SK-N-SH treated with all-trans-retinoic acid at 6 μM for 48 hours (cell line): ENCODE measurements at regions not wholly inside any gene's neighbourhood (a gene's known extent, or its start where the extent isn't known, plus 50 kb on each side); places are given as distances from the start of the nearest gene placed in this dataset.

ENCODE experiments used
- CSDC2 ChIP-seq: fragments of 250-450 bp; sonication (Bioruptor Pico); IDR thresholded peaks from 2 replicates; pipeline ENCODE4 v1.5.0; 2020; ENCODE audit warnings: mild to moderate bottlenecking, moderate library complexity
- ISL1 ChIP-seq: fragments of 250-450 bp; sonication (Bioruptor Pico); IDR thresholded peaks from 2 replicates; pipeline ENCODE4 v2.1.2; 2022; ENCODE audit warnings: mild to moderate bottlenecking, moderate library complexity
- SNAI2 ChIP-seq: fragments of 250-450 bp; sonication (Bioruptor Pico); IDR thresholded peaks from 2 replicates; pipeline ENCODE4 v1.5.0; 2020; ENCODE audit warnings: mild to moderate bottlenecking, moderate library complexity
- ZFP3 ChIP-seq: fragments of 250-450 bp; sonication (Bioruptor Pico); IDR thresholded peaks from 2 replicates; pipeline ENCODE4 v1.5.0; 2020; ENCODE audit warnings: mild to moderate bottlenecking, moderate library complexity
- ZNF70 ChIP-seq: fragments of 450-650 bp; formaldehyde crosslinking; IDR thresholded peaks from 2 replicates; pipeline ENCODE4 v1.5.0; 2020; ENCODE audit warnings: mild to moderate bottlenecking, moderate library complexity
- TF ChIP-seq, protein P1 (sequence below): fragments of 250-450 bp; sonication (Bioruptor Pico); IDR thresholded peaks from 2 replicates; pipeline ENCODE4 v1.8.0; 2020; ENCODE audit warnings: mild to moderate bottlenecking, moderate library complexity, borderline replicate concordance
- TF ChIP-seq, protein P2 (sequence below): fragments of 250-450 bp; sonication (Bioruptor Pico); IDR thresholded peaks from 2 replicates; pipeline ENCODE4 v1.5.0; 2020; ENCODE audit warnings: mild to moderate bottlenecking, moderate library complexity
- TF ChIP-seq, protein P3 (sequence below): fragments of 250-450 bp; sonication (Bioruptor Pico); IDR thresholded peaks from 2 replicates; pipeline ENCODE4 v1.5.1; 2021; ENCODE audit warnings: mild to moderate bottlenecking, moderate library complexity

DNA sequence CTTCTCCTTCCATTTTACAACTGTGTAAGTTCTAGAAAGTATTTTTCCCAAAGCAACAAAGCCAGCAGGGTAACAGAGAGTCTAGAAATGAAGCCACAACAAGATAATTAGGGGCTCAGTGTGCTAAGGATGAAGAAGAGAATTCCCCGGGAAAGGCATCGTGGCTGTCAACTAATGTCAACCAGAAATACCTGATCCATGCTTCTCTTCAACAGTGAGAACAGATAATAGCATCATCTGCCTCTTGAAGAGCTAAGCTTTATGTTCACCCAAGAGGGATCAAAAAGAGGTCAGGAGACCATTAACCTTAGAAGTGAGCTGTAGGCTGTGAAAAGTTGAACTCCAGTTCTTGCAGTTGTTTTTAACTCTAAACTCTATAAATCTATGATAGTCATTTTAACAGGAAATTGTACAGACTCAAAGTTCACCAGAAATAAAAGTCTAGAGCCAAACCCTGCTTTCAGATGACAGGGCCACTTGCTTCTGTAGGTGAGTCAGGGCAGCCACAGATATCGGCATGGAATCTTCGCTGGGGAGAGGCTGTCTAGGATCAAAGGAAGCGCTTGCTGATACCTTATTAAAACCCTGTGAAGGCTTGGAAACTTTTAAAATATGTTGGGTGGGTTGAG lies 540.7 kb upstream of the ID2 start:
- TF ChIP-seq, protein P1, sequence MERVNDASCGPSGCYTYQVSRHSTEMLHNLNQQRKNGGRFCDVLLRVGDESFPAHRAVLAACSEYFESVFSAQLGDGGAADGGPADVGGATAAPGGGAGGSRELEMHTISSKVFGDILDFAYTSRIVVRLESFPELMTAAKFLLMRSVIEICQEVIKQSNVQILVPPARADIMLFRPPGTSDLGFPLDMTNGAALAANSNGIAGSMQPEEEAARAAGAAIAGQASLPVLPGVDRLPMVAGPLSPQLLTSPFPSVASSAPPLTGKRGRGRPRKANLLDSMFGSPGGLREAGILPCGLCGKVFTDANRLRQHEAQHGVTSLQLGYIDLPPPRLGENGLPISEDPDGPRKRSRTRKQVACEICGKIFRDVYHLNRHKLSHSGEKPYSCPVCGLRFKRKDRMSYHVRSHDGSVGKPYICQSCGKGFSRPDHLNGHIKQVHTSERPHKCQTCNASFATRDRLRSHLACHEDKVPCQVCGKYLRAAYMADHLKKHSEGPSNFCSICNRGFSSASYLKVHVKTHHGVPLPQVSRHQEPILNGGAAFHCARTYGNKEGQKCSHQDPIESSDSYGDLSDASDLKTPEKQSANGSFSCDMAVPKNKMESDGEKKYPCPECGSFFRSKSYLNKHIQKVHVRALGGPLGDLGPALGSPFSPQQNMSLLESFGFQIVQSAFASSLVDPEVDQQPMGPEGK: no peak
- TF ChIP-seq, protein P2, sequence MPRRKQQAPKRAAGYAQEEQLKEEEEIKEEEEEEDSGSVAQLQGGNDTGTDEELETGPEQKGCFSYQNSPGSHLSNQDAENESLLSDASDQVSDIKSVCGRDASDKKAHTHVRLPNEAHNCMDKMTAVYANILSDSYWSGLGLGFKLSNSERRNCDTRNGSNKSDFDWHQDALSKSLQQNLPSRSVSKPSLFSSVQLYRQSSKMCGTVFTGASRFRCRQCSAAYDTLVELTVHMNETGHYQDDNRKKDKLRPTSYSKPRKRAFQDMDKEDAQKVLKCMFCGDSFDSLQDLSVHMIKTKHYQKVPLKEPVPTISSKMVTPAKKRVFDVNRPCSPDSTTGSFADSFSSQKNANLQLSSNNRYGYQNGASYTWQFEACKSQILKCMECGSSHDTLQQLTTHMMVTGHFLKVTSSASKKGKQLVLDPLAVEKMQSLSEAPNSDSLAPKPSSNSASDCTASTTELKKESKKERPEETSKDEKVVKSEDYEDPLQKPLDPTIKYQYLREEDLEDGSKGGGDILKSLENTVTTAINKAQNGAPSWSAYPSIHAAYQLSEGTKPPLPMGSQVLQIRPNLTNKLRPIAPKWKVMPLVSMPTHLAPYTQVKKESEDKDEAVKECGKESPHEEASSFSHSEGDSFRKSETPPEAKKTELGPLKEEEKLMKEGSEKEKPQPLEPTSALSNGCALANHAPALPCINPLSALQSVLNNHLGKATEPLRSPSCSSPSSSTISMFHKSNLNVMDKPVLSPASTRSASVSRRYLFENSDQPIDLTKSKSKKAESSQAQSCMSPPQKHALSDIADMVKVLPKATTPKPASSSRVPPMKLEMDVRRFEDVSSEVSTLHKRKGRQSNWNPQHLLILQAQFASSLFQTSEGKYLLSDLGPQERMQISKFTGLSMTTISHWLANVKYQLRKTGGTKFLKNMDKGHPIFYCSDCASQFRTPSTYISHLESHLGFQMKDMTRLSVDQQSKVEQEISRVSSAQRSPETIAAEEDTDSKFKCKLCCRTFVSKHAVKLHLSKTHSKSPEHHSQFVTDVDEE (CRISPR knock-in tag): no peak
- TF ChIP-seq ZFP3 (CRISPR knock-in tag) (no peak), SNAI2 (CRISPR knock-in tag) (no peak), CSDC2 (CRISPR knock-in tag) (no peak), ZNF70 (CRISPR knock-in tag) (no peak), ISL1 (CRISPR knock-in tag) (no peak)
- TF ChIP-seq, protein P3, sequence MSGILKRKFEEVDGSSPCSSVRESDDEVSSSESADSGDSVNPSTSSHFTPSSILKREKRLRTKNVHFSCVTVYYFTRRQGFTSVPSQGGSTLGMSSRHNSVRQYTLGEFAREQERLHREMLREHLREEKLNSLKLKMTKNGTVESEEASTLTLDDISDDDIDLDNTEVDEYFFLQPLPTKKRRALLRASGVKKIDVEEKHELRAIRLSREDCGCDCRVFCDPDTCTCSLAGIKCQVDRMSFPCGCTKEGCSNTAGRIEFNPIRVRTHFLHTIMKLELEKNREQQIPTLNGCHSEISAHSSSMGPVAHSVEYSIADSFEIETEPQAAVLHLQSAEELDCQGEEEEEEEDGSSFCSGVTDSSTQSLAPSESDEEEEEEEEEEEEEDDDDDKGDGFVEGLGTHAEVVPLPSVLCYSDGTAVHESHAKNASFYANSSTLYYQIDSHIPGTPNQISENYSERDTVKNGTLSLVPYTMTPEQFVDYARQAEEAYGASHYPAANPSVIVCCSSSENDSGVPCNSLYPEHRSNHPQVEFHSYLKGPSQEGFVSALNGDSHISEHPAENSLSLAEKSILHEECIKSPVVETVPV (CRISPR knock-in tag): no peak
